ENCODE measurements at regions not wholly inside any gene's neighbourhood (a gene's known extent, or its start where the extent isn't known, plus 50 kb on each side); places are given as distances from the start of the nearest gene placed in this dataset.

GRCh38 chr2:64228126-64228678, 84.0 kb upstream of the PELI1 start:
- no peaks in the 10 kb centered on the region; the same call in none of the 2 replicates for H3K79me1 ChIP-seq (ENCODE audit: low read depth, low read length)
- peaks cover 5% of the 10 kb centered on the region for H3K23me2 ChIP-seq (ENCODE audit: low read depth, low read length)
- no peak overlapping the region for H2BK120ac ChIP-seq (replicated peaks; ENCODE audit: low read depth, low read length)
- no peak overlapping the region for H3K14ac ChIP-seq (ENCODE audit: insufficient read length)
- H2BK15ac ChIP-seq (ENCODE audit: low read length), result peak overlapping the region; percentile 82; the same call in 1 of the 2 replicates
- H3K9ac ChIP-seq (replicated peaks in 1 of 4; ENCODE audit: extremely low read depth in 1 of 4, low read depth in 3 of 4, low read length in 3 of 4), result peak overlapping the region in 3 of 4 experiments; percentile 13 to 32 (median 15); a peak in 3 of 7 replicates
- peak overlapping the region; percentile 74 to 78 for H3K4me2 ChIP-seq (ENCODE audit: insufficient read depth in 1 of 2, low read depth in 2 of 2, low read length in 2 of 2)
- DNase-seq (ENCODE audit: low read depth in 1 of 2, low spot score in 2 of 2), result peak; percentile 86 to 88
- H3K27me3 ChIP-seq (replicated peaks in 1 of 4; ENCODE audit: control insufficient read depth in 3 of 4, extremely low read depth in 1 of 4, insufficient read depth in 3 of 4, low read length in 3 of 4), result no peaks in the 10 kb centered on the region
- ChIA-PET CTCF (ENCODE audit: partially characterized antibody) (interaction anchor here (0.6 to 1.9 kb wide), 6 partner anchors 9 to 179 kb away, joined by 3 to 5 read pairs (median 3); no protein-coding TSS in a partner anchor), POLR2A (ENCODE audit: partially characterized antibody) (interaction anchor here (0.7 to 2.9 kb wide), 9 partner anchors 12 to 48 kb away, joined by 3 to 23 read pairs (median 4); no protein-coding TSS in a partner anchor)
- FAIRE-seq, result peak; percentile 96
- no peak overlapping the region for H4K8ac ChIP-seq (ENCODE audit: extremely low read depth, insufficient read depth, low read length)
- no peaks in the 10 kb centered on the region for H4K20me1 ChIP-seq (replicated peaks in 1 of 2; ENCODE audit: control insufficient read depth in 1 of 2, insufficient read depth in 2 of 2, low read length in 2 of 2)
- H2BK20ac ChIP-seq (ENCODE audit: low read length), result 0 out of 2 replicates have a peak overlapping the region, but pooled peaks have one; percentile 1
- no peak overlapping the region; the same call in 1 of the 2 replicates for H2BK5ac ChIP-seq (ENCODE audit: low read depth, low read length)
- peak overlapping the region; percentile 23; the same call in 1 of the 2 replicates for H2AFZ ChIP-seq (ENCODE audit: low read length)
- H3K36me3 ChIP-seq (ENCODE audit: control insufficient read depth in 2 of 4, insufficient read depth in 4 of 4, low read length in 3 of 4), result no peaks in the 10 kb centered on the region
- peak overlapping the region; percentile 39 for H3K18ac ChIP-seq (ENCODE audit: extremely low read depth, low read length)
- H3K56ac ChIP-seq (replicated peaks; ENCODE audit: insufficient read length, low read depth, low read length), result no peak overlapping the region
- no peaks in the 10 kb centered on the region for H3K79me2 ChIP-seq (ENCODE audit: control insufficient read depth in 1 of 2, insufficient read depth in 2 of 2, low read length in 2 of 2)
- no peak overlapping the region for H4K5ac ChIP-seq (ENCODE audit: insufficient read length, low read depth, low read length)
- peaks cover 0 to 12% (median 6%) of the 10 kb centered on the region in 4 experiments; a peak in 4 of 7 replicates for H3K4me1 ChIP-seq (replicated peaks in 1 of 4; ENCODE audit: control insufficient read depth in 3 of 4, insufficient read depth in 4 of 4, low read length in 3 of 4)
- H3K23ac ChIP-seq (ENCODE audit: insufficient read length), result no peak overlapping the region
- peak overlapping the region; percentile 32; the same call in 1 of the 2 replicates for H2BK12ac ChIP-seq (ENCODE audit: low read depth, low read length)
- H3K4ac ChIP-seq (replicated peaks; ENCODE audit: insufficient read length, low read depth, low read length), result peak overlapping the region; percentile 62
- H3K9me3 ChIP-seq (ENCODE audit: insufficient read depth in 2 of 2, low read depth in 1 of 2, low read length in 1 of 2), result no peaks in the 10 kb centered on the region
- H3K4me3 ChIP-seq (ENCODE audit: extremely low read depth in 1 of 4, insufficient read depth in 2 of 4, low read depth in 3 of 4, low read length in 4 of 4), result peak overlapping the region; percentile 31 to 56 (median 36); a peak in 7 of 8 replicates
- H3K27ac ChIP-seq (ENCODE audit: low read depth, low read length), result no peak overlapping the region
- WGBS, 2 experiments (ENCODE audit: extremely low coverage in 1 of 2, insufficient coverage in 1 of 2, insufficient read length in 1 of 2, insufficient replicate concordance in 2 of 2, low coverage in 1 of 2, low lambda C conversion rate in 2 of 2, missing lambda C conversion rate in 1 of 2), result 4% methylated on average over 26 of the region's 26 CpGs; no CpG with 5 or more reads in 1 of the 2 experiments
- no peak overlapping the region for H2AK5ac ChIP-seq (ENCODE audit: low read depth, low read length)
- H4K91ac ChIP-seq (replicated peaks; ENCODE audit: insufficient read length, low read length), result peak overlapping the region; percentile 58
- TF ChIP-seq SRF (IDR thresholded peaks at IDR 0.05; ENCODE audit: low read depth, low read length) (no peak), BACH1 (IDR thresholded peaks at IDR 0.05; ENCODE audit: low read length) (0 out of 2 replicates have a peak, but pooled peaks have one; percentile 9), SUZ12 (IDR thresholded peaks at IDR 0.05; ENCODE audit: low read length) (no peak), CTBP2 (IDR thresholded peaks at IDR 0.05; ENCODE audit: borderline replicate concordance, insufficient read depth, insufficient read length, low read length) (no peak), HDAC6 (IDR thresholded peaks at IDR 0.05; ENCODE audit: low read depth, low read length) (no peak), CEBPB (IDR thresholded peaks at IDR 0.05; ENCODE audit: low read depth, low read length) (no peak), SP1 (IDR thresholded peaks at IDR 0.05; ENCODE audit: low read depth, low read length) (0 out of 2 replicates have a peak, but pooled peaks have one; percentile 50), SP2 (IDR thresholded peaks at IDR 0.05; ENCODE audit: low read length) (no peak)

Measured in H1 (cell line).